B cell (primary cell): ENCODE measurements at regions not wholly inside any gene's neighbourhood (a gene's known extent, or its start where the extent isn't known, plus 50 kb on each side); places are given as distances from the start of the nearest gene placed in this dataset.

Experiments
- CTCF ChIP-seq: fragments of 200-600 bp; IDR thresholded peaks from one replicate; pipeline ENCODE4 v1.8.0; 2022; ENCODE audit warnings: antibody characterized with exemption, mild to moderate bottlenecking
- EZH2 ChIP-seq: IDR thresholded peaks from 2 replicates; pipeline ENCODE4 v1.6.1; 2012; ENCODE audit warnings: borderline replicate concordance, low read depth, mild to moderate bottlenecking, moderate library complexity, low read length; ENCODE audit not compliant: insufficient read depth, poor library complexity, severe bottlenecking

GRCh38 chr5:24720743-24721142 lies 76.0 kb upstream of the CDH10 start:
- TF ChIP-seq EZH2 (no peak), CTCF (no peak)
